NCI-H2227 treated with DMSO at 0.1 percent for 48 hours (cell line): ENCODE measurements at regions not wholly inside any gene's neighbourhood (a gene's known extent, or its start where the extent isn't known, plus 50 kb on each side); places are given as distances from the start of the nearest gene placed in this dataset.
"Not testable (repeated sequence)": the region's sequence is repeated elsewhere in the genome, so short reads cannot be mapped to it uniquely, and the experiment has no call there.

Experiments used
- DNase-seq: peaks from one replicate; lab custom pipeline; 2025; lab: John Stamatoyannopoulos, UW

DNA sequence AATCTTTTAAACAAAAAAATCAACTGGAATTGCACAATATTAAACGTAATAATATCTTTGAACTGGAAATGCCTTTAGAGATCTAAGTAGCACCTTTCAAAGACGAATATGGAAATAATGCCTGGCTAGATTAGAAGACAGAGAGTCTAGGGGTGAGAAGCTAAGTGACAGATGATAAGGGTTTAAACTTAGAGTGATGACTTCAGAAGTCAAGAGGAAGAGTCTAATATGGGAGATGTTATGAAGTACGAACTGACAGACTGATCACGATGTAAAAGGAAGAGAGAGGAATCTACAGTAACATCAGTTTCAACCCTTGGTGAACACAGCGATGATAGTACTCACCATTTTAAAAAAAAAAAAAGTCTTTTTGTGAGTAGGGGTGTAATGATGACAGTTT, 57.9 kb downstream of the HINT1 start:
- no peak for DNase-seq

DNA sequence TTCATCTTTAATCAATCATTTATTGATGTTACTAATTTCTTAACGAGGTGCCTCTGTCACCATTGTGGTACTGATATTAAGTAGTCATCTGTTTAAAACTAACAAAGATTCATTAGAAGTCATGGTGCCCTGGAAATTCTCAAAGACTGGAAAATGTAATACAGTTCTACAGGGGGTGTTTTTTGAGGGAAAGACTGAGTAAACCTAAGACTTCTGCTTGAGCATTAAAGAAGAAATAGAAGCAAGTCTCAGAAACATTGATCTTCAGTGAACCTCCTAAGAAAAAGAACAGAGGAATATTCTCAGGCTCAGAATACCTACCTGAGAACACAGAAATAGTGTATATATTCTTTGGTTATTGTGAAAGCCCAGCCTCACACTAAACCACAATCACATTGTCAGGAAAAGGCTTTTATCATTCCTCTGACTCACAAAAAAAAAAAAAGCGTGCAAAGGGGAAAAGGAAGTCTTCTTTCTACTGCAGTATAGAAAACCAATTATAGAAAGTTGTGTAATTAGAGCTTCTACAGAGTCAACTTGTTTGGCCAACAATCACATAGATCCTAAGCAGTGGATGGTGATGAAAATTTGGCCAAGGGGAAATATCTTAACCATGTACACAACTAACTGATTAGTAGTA, 60.8 kb downstream of the HINT1 start:
- no peak for DNase-seq

DNA sequence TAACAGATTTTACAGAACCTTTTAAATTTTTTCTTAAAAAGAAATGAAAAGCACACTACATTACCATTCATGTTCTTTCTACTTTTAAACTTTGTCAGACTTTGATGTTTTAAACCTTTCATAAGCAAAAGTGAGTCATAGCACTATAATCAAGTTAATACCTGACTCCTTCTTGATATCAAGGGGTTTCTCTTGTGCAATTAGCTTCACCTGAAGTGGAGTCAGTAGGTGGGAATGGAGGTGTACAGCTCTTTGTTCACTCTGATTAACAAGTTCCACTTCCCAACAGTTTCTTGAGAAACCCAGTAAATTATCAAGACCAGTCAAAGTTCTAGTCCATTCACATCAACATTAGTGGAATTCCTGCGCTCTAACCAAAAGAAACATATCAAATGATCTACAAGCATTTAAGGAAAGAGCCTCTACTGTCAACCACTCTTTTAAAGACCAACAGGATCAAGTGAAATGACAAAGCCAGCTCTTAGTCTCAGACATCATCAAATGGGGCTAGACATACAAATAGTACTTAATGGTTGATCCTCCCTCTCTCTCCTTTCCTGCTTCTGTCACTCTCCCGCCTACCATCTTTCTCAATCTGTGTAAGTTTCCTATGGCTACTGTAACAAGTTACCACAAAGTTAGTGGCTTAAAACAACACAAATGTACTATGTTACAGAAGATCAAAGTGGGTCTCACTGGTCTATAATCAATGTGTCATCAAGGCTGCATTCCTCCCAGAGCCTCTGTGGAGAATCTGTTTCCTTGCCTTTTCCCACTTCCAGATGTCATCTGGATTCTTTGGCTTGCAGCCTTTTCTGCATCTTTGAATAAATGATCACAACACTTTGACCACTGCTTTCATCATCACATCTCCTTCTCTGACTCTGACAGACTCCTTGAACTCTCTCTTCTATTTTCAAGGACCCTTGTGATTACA, 68.0 kb downstream of the HINT1 start:
- no peak for DNase-seq

DNA sequence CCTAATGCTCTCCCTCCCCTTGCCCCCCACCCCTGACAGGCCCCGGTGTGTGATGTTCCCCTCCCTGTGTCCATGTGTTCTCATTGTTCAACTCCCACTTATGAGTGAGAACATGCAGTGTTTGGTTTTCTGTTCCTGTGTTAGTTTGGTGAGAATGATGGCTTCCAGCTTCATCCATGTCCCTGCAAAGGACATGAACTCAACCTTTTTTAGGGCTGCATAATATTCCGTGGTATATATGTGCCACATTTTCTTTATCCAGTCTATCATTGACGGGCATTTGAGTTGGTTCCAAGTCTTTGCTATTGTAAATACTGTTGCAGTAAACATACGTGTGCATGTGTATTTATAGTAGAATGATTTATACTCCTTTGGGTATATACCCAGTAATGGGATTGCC, 69.5 kb downstream of the HINT1 start:
- DNase-seq, result not testable (repeated sequence)

DNA sequence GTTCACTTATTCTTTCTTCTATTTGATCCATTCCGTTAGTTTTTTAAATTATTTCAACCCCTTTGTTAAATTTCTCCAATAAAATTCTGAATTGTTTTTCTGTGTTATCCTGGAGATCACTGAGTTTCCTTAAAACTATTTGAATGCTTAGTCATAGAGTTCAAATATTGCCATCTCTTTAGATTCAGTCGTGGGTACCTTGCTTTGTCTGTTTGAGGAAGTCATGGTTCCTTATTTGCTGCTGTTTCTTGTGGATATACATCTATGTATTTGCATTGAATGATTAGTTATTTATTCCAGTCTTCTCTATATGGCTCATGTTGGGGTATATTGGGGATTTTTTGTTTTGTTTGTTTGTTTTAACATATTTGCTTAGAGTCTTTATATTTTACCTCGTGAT, 80.6 kb downstream of the HINT1 start:
- no peak for DNase-seq

DNA sequence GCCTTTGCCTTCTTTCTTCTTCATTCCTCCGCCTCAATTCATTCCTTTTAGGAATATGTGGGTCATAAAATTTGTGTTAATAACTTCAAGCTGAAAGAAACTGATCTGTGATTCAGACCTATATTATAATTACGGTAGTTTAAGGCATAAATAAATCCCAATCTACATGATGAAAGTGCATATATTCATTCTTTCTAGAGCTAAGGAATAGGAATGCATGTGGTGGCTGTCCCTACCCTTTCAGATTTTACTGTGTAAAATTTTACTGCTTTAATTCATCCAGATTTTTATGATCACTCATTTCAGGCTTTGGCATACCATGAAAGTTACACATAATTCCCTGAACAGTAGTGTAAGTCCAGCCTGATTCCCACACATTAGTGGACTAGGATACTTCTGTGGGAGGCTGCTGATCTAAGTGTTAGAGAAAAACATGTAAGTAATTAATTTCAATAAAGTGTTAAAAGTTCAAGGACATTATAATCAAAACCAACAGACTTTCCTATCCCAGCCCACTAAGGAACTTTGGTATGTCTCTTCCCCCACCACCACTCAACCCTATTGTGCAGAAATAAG, 83.1 kb downstream of the HINT1 start:
- DNase-seq, result no peak

DNA sequence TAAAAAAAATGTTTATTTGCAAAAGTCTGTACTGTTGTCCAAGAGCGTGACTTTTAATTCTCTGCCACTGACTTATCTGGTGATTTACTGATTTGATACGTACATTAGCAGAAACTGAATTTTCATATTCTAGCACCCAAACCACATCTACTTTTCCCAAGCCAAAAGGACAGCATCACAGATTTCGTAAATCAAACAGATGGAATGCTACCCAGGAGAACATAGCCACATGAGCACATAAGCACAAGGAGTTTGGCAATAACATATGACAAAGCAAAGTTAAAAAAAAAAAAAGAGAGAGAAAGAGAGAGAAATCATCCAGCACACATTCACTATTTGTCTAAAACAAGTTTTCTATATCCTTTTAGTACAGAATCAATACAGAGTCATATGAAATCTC, 83.7 kb downstream of the HINT1 start:
- no peak for DNase-seq

DNA sequence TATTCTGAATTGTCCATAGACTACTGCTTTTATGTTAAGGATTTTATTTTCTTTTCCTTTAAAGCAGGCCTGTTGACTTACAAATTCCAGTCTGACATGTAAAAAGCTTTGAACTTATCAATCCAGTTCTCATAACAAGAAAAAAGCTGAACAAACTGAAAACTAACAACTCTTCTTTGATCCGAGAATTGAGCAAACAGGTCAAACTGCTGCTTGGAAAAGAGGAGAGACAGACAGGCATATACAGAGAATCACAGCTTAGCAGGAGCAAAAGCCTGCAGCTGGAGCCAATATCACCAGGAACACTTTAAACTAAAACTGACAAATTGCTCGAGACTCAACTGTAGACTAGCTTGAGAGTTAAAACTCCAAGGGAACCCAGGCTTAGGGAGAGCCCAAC, 85.8 kb downstream of the HINT1 start:
- DNase-seq, result no peak

DNA sequence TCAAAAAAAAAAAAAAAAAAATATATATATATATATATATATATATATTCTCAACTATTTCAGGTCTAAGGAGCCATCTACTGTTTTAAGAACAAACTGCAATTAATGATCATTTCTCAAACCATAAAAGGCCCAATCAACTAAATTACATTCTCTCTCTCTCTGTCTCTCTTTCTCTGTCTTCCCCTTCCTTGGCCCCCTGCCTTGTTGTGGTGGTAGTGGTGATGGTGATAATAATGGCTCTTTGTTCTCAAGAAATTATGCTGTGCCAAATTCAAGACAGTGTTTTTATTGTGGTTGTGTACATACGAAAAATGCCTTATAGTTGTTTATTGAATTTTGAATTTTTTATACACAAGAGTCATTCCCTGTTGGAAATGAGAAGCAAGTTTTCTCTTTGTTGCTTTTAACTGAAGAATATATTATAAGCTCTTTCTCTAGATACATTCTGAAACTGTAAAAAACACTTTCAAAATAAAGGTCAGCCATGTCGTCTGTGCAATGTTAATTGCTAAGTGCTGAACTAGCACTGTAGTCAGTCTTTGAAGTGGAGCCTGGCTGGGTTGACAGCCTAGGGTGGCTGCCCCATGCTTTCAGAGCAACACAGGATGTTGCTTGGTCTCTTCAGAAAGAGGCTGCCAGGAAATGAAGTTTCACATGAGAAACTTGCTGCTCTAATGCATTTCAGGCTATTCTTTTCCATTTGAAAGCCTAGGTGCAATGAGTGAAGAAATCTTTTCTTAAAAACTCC, 96.0 kb downstream of the HINT1 start:
- DNase-seq, result no peak

DNA sequence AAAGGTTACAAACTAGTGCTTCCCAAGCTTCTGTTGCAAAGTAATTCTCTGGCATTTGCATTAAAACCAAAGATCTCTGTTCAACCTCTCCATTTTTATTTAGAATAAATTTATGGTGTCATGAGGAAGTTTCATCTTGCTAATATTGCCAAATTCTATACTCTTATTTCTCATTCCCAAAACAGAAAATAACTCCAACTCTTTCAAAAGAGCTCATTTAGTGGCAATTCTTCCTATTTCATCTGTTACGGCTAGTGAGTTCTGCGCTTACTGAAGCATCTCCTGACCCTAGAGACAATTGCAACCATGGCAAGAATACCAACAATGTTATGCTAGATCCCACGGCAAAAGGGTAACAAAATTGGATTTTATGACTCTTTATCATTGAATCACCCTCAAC, 97.0 kb downstream of the HINT1 start:
- DNase-seq, result no peak

DNA sequence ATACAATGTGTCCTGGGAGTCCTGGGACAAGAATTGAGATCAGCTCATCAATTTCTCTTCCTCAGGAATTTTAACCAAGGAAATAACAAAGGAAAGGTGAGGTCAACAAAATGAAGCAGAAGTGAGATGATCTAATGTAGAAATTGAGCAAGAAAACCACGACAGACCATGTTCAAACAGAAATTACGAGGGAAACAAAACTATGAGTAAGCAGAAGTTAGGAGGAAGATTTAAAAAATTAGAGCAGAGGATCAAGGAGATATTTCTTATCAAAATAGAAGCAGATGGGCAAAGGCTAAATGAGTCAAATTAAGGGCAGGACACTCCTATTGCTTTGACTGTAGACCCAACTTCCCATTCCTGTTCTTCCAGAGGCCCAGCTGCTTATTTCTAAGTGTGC, 97.4 kb downstream of the HINT1 start:
- no peak for DNase-seq

DNA sequence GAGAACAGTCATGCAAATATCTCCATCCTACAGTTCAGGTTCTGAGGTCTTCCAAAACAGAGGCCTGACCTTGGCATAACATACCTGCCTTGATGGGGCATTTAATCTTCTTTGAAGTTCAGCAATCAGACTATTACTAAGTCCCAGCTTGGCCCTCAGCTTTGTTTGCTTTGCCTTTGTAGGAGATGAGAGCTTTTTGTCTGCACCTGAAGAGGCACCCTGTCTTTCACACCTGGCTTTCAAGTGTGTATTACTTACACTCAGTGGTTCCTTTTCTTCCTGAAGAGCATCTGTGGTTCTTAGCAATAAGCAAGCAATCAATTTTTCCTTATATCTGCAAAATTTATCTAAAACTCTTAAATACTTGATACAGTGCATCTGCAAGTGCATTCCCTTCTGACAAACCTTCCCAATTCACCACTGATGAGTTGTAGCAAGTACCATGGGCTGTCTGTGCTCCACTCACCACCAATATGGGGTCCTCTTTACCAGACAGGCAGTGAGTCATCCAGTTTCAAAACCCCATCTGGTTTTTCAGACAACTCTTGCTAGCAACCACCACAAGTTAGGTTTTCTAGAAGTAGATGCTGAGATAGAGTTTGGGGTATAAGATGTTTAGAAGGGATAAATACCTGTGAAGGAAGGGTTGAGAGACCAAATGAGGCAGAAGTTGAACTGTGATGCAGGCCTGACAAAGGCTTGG, 100.2 kb downstream of the HINT1 start:
- DNase-seq, result no peak

DNA sequence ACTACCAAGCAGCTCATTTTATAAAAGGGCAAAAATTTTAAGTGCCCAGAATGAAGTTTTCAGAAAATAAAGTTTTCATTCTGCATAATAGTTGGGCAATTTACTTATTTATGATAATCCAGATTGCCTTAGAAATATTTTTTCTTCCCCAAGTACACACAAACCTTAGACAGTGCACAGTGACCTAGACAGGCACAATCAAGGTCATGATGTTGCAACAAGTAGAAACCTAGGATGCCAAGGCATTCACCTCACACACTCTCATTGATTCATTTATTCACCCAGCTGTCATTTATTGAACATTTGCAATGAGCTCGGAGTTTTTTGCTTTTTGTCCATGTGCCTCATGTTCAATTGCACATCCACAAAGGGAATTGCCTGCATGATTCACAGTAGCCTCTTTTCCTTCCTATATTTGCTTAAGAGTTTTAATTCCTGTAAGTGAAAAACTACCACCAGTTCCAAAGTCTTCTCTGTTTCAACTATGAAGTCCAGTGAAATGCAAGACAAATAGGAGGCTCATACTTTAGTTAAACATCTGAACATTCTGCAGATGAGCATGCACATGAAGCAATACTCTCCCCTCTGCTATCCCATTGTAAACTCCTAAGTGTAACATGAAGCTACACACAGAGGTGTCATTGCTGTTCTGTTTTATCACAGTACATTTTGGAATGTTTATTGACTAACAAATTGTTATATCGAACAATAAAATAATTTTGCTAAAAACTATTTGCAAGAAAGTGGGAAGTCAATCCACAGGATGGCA, 122.9 kb downstream of the HINT1 start:
- no peak for DNase-seq

DNA sequence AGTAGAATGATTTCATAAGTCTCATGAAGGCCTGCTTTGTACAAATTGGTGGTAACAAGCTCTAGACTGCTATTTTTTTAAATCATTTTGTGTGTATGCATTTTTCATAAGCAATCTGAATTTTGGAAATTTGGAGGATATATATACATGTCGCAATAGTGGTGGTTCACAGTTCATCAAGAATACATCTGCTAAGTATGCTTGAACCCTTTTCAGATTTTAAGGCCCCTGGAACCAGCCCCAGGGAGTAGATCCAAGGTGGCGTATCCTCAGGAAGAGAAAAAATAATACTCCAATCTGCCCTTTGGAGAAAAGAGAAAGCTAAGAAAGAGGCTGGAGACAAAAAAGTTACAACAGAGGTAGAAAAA, 141.6 kb downstream of the HINT1 start:
- no peak for DNase-seq

DNA sequence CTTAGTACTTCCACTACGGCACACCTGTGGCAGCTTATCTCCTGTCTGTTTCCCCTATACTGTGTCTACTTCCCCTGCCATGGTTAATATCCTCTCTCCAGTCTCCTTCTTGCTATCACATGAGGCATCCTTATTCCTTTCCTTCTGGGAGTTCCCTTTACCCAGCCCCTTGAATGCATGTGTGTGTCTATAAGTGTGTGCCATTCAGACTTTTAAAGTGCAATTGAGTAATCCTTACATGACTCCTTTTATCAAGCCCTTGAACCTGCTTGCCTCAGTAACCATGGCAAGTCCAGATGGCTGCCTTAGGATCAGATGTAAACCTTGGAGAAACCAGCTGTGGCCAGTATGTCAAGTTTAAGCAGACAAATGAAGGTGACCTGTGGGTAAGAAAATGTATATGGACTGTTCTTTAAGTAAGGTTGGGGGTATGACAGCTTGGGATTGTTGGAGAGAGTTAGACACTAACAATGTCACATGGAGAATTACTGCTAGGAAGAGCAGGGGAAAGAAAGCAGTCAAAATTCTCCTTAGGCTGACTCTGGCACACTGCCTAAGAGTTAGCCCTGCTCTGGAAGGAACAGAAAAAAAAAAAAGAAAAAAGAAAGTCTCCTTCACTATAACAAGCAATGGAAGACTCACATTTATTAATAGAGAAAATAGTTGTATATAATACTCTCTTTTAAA, 142.1 kb downstream of the HINT1 start:
- no peak for DNase-seq

DNA sequence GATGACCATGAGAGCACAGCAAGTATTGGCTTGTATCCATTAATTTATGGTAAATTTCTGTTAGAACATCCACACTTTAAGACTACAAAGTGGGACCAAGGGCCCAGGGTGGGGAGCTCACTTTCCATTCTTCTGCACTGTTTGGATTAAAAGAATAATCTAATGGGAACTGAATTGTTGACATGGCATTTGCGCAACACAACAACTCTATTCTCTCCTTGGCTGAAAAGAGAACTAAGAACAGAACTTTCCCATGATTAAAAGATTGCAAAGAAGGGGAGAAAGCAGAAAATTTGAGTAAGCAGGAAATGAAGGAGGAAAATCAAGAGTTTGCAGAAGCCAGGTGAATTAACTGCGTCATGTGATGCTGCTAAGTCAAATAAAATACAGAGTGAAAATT, 143.4 kb downstream of the HINT1 start:
- no peak for DNase-seq

DNA sequence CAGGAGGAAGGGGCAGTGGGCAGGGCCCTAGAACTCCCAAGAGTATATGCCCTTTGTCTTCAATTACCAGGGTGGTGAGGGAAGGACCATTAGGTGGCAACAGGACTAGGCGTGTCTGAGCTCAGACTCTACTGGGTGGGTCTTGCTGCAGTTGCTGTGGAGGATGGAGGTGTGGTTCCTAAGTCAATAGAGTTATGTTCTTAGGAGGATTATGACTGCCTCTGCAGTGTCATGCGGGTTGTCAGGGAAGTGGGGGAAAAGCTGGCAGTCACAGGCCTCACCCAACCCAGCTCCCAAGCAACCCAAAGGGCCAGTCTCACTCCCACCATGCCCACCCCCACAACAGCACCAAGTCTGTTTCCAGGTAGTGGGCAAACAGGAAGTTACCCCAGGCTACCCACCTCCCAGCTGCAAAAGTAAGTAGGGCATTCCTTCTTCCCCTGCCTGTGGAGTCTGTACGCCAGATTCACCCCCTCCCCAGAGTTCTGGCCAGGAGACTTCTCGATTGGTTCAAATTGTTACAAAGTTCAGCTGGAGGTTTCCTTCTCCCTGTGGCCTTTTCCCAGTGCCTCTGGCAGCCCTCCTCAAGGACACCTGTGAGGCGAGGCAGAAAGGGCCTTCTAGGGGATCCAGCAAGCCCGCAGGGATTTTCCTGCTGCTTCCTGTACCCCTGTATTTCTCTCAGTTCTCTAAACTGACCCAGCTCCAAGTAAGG, 145.3 kb downstream of the HINT1 start:
- DNase-seq, result no peak

DNA sequence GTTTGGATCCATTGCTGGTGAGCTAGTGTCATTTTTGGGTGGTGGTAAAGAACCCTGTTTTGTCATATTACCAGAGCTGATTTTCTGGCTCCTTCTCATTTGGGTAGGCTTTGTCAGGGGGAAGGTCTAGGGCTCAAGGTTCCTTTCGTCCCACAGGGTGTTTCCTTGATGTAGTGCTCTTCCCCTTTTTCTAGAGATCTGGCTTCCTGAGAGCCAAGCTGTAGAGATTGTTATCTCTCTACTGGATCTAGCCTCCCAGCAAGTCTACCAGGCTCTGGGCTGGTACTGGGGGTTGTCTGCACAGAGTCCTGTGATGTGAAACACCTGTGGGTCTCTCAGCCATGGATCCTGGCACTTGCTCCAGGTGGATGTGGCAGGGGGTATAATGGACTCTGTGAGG, 145.9 kb downstream of the HINT1 start:
- no peak for DNase-seq

DNA sequence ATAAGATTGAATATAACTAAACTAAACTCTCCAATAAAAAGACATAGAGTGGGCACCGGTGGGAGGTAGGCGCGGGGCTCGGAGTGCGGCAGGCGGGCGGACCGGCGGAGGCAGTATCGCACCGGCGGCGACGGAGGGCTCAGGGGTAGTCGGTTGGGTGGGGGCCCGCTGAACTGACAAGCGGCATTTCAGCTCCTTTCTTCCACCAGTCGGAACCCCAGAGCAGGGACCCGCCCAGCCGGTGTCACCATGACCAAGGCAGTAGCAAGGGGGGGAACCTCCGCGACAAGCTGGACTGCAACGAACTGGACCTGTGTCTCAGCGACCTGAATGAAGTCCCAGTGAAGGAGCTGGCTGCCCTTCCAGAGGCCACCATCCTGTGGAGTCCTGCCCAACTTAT, 156.7 kb downstream of the HINT1 start:
- no peak for DNase-seq
